22Rv1 (cell line): ENCODE measurements at regions not wholly inside any gene's neighbourhood (a gene's known extent, or its start where the extent isn't known, plus 50 kb on each side); places are given as distances from the start of the nearest gene placed in this dataset.

Experiments used
- CTCF ChIP-seq: fragments of 450-650 bp; IDR thresholded peaks from 2 replicates; pipeline ENCODE4 v1.5.1; 2017; ENCODE audit warnings: mild to moderate bottlenecking
- ZFX ChIP-seq: fragments of 450-650 bp; IDR thresholded peaks from 2 replicates; pipeline ENCODE4 v1.6.1; 2017; ENCODE audit warnings: antibody characterized with exemption, borderline replicate concordance

- TF ChIP-seq CTCF, result no peak
- no peak for TF ChIP-seq ZFX
Measured at GRCh38 chr3:177435301-177435700, 238.0 kb upstream of the TBL1XR1 start.
